HEK293T (cell line): ENCODE measurements at regions not wholly inside any gene's neighbourhood (a gene's known extent, or its start where the extent isn't known, plus 50 kb on each side); places are given as distances from the start of the nearest gene placed in this dataset.

ENCODE experiments used
- CTCF ChIA-PET: fragments of 350-600 bp; formaldehyde crosslinking; extraction: SDS; loops from one replicate; lab custom pipeline; 2021; ENCODE audit warnings: antibody characterized with exemption, inconsistent platforms; lab: Yijun Ruan, JAX
- POLR2A ChIA-PET: fragments of 350-600 bp; formaldehyde crosslinking; extraction: SDS; loops from one replicate; lab custom pipeline; 2020; ENCODE audit warnings: antibody characterized with exemption, inconsistent platforms; lab: Yijun Ruan, JAX
- DNase-seq: peaks from one replicate; pipeline ENCODE4 v3.0.0; 2012; ENCODE audit warnings: mixed read lengths; ENCODE audit errors: extremely low spot score
- ARNT ChIP-seq: fragments of 450-650 bp; IDR thresholded peaks from 2 replicates; pipeline ENCODE4 v1.6.1; 2017; ENCODE audit warnings: mild to moderate bottlenecking
- BHLHE40 ChIP-seq: fragments of 450-650 bp; IDR thresholded peaks from 2 replicates; pipeline ENCODE4 v1.6.1; 2016; ENCODE audit warnings: mild to moderate bottlenecking, moderate library complexity, borderline replicate concordance
- CTBP1 ChIP-seq: fragments of 450-650 bp; IDR thresholded peaks from 2 replicates; pipeline ENCODE4 v1.6.1; 2016; ENCODE audit warnings: borderline replicate concordance
- ELF4 ChIP-seq: fragments of 450-650 bp; IDR thresholded peaks from 2 replicates; pipeline ENCODE4 v1.6.1; 2017; ENCODE audit warnings: antibody characterized with exemption
- FOXA1 ChIP-seq: fragments of 450-650 bp; IDR thresholded peaks from 2 replicates; pipeline ENCODE4 v1.6.1; 2016; ENCODE audit warnings: mild to moderate bottlenecking
- FOXK2 ChIP-seq: fragments of 450-650 bp; IDR thresholded peaks from 2 replicates; pipeline ENCODE4 v1.6.1; 2016; ENCODE audit warnings: mild to moderate bottlenecking
- FOXM1 ChIP-seq: fragments of 450-650 bp; IDR thresholded peaks from 2 replicates; pipeline ENCODE4 v1.6.1; 2017; ENCODE audit warnings: mild to moderate bottlenecking, borderline replicate concordance
- HDGF ChIP-seq: fragments of 450-650 bp; IDR thresholded peaks from 2 replicates; pipeline ENCODE4 v1.6.1; 2017; ENCODE audit warnings: antibody characterized with exemption, borderline replicate concordance
- L3MBTL2 ChIP-seq: fragments of 450-650 bp; conservative IDR thresholded peaks from 2 replicates; pipeline ENCODE4 v1.6.1; 2016; ENCODE audit warnings: mild to moderate bottlenecking
- LEF1 ChIP-seq: fragments of 450-650 bp; IDR thresholded peaks from 2 replicates; pipeline ENCODE4 v1.6.1; 2017; ENCODE audit warnings: mild to moderate bottlenecking, borderline replicate concordance
- NFRKB ChIP-seq: fragments of 450-650 bp; IDR thresholded peaks from 2 replicates; pipeline ENCODE4 v1.6.1; 2016; ENCODE audit warnings: mild to moderate bottlenecking, moderate library complexity
- SP1 ChIP-seq: fragments of 450-650 bp; IDR thresholded peaks from 2 replicates; pipeline ENCODE4 v1.6.1; 2017
- SUZ12 ChIP-seq: fragments of 450-650 bp; IDR thresholded peaks from 2 replicates; pipeline ENCODE4 v1.6.1; 2016; ENCODE audit warnings: mild to moderate bottlenecking
- TARDBP ChIP-seq: fragments of 450-650 bp; IDR thresholded peaks from 2 replicates; pipeline ENCODE4 v1.6.1; 2016
- ZNF384 ChIP-seq: fragments of 450-650 bp; IDR thresholded peaks from 2 replicates; pipeline ENCODE4 v1.6.1; 2016
- TF ChIP-seq, protein P1 (sequence below): fragments of 450-650 bp; IDR thresholded peaks from 2 replicates; pipeline ENCODE4 v1.6.1; 2016

DNA sequence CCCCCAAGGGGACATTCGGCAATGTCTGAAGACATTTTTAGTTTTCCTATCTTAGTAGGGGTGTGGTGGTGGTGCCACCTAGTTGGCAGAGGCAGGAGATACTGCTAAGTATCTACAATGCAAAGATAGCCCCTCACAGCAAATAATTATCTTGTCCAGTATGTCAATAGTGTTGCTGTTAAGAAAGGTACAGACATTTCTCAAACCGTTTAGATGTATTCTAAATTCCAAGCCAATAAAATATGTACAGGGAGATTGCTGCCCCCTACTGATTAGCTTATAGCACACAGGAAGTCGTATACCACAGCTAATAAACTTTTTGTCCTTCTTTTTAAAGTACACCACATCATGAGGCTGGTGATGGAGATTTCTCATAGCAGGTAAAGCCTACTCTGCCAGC lies 260.5 kb downstream of the TMA16 start:
- DNase-seq = no peak
- ChIA-PET CTCF (no interaction called here), POLR2A (no interaction called here)
- TF ChIP-seq FOXK2 (no peak), L3MBTL2 (no peak), SP1 (no peak), CTBP1 (no peak), ARNT (no peak), ELF4 (no peak), FOXA1 (no peak), LEF1 (no peak), SUZ12 (no peak), BHLHE40 (no peak)
- TF ChIP-seq, protein P1, sequence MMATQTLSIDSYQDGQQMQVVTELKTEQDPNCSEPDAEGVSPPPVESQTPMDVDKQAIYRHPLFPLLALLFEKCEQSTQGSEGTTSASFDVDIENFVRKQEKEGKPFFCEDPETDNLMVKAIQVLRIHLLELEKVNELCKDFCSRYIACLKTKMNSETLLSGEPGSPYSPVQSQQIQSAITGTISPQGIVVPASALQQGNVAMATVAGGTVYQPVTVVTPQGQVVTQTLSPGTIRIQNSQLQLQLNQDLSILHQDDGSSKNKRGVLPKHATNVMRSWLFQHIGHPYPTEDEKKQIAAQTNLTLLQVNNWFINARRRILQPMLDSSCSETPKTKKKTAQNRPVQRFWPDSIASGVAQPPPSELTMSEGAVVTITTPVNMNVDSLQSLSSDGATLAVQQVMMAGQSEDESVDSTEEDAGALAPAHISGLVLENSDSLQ = no peak

- no peak for TF ChIP-seq L3MBTL2
- no peak for TF ChIP-seq HDGF
- no peak for TF ChIP-seq FOXM1
- no peak for TF ChIP-seq CTBP1
- TF ChIP-seq FOXK2 = no peak
- TF ChIP-seq TARDBP = no peak
- TF ChIP-seq FOXA1 = no peak
- no peak for TF ChIP-seq SP1
- no peak for TF ChIP-seq LEF1
- no peak for TF ChIP-seq ELF4
- no peak for TF ChIP-seq NFRKB
- no peak for TF ChIP-seq BHLHE40
- TF ChIP-seq ZNF384 = no peak
- no peak for TF ChIP-seq SUZ12
- no peak for TF ChIP-seq ARNT
- TF ChIP-seq, protein P1 = no peak
- ChIA-PET CTCF (no interaction called here), POLR2A (no interaction called here)
- DNase-seq = no peak
Measured at GRCh38 chr4:163757219-163757618, 262.7 kb downstream of the TMA16 start.

GRCh38 chr4:163758032-163758431 lies 263.5 kb downstream of the TMA16 start:
- no peak for DNase-seq
- ChIA-PET POLR2A (no interaction called here), CTCF (no interaction called here)
- no peak for TF ChIP-seq ARNT
- TF ChIP-seq FOXK2 = no peak
- no peak for TF ChIP-seq CTBP1
- TF ChIP-seq ELF4 = no peak
- no peak for TF ChIP-seq ZNF384
- no peak for TF ChIP-seq SP1
- no peak for TF ChIP-seq HDGF
- TF ChIP-seq TARDBP = no peak
- no peak for TF ChIP-seq NFRKB
- TF ChIP-seq FOXA1 = no peak

GRCh38 chr4:163762741-163763140 lies 268.3 kb downstream of the TMA16 start:
- POLR2A ChIA-PET = no interaction called here
- TF ChIP-seq SP1 = no peak
- TF ChIP-seq TARDBP = no peak
- no peak for TF ChIP-seq FOXA1
- TF ChIP-seq, protein P1 = no peak
- TF ChIP-seq FOXK2 = no peak
- no peak for TF ChIP-seq ELF4
- no peak for TF ChIP-seq NFRKB
- no peak for TF ChIP-seq BHLHE40
- TF ChIP-seq FOXM1 = no peak
- TF ChIP-seq ZNF384 = no peak
- TF ChIP-seq SUZ12 = no peak
- no peak for TF ChIP-seq L3MBTL2
- TF ChIP-seq CTBP1 = no peak
- no peak for TF ChIP-seq LEF1
- TF ChIP-seq HDGF = no peak
- TF ChIP-seq ARNT = no peak
- DNase-seq = no peak
- CTCF ChIA-PET = no interaction called here

DNA sequence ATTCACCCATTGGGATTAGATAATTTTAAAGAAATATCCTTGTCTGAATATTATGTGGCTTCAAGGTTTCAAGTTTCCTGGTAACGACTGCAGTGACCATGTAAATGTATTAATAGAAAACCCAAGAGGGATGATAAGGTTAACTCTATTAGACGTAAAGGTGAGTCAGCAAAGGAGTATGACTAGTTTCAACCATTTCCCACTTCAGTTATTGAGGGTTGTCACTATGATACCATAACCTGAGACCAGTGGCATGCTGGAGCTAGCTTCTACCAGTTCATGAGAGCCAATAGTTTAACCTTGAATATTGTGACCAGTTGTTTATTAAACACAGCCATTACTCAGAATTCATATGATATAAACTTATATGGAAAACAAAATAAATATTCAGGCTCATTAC lies 270.1 kb downstream of the TMA16 start:
- POLR2A ChIA-PET = no interaction called here
- TF ChIP-seq CTBP1 = no peak
- TF ChIP-seq HDGF = no peak
- no peak for TF ChIP-seq ZNF384
- no peak for TF ChIP-seq FOXK2
- TF ChIP-seq ELF4 = no peak
- TF ChIP-seq SUZ12 = no peak
- TF ChIP-seq FOXM1 = no peak
- no peak for TF ChIP-seq LEF1
- TF ChIP-seq L3MBTL2 = no peak
- TF ChIP-seq, protein P1 = no peak
- no peak for TF ChIP-seq ARNT
- TF ChIP-seq SP1 = no peak
- TF ChIP-seq NFRKB = no peak
- TF ChIP-seq BHLHE40 = no peak
- TF ChIP-seq TARDBP = no peak
- no peak for TF ChIP-seq FOXA1
- no peak for DNase-seq
- CTCF ChIA-PET = no interaction called here

DNA sequence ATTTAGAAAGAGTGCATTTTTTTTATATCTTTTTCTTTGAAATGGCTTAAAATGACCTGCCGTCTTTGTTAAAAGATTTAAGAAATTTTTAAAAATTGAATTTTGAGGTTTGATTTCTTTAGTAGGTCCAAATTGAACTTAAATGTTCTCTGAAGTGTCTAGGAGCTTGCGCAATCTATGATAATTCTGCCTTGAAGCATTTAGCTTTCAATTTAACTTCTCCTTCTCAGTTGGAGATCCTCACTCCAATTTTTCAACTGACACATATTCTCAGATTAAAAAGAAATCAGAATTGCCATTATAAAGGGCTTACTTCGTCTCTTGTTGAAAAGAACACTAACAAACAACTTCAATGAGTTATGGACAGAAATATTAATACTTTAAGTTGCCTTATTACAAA lies 273.5 kb downstream of the TMA16 start:
- TF ChIP-seq L3MBTL2 = no peak
- TF ChIP-seq, protein P1 = no peak
- TF ChIP-seq NFRKB = no peak
- no peak for TF ChIP-seq FOXA1
- TF ChIP-seq LEF1 = no peak
- no peak for TF ChIP-seq BHLHE40
- TF ChIP-seq ARNT = no peak
- TF ChIP-seq CTBP1 = no peak
- TF ChIP-seq ZNF384 = no peak
- no peak for TF ChIP-seq HDGF
- TF ChIP-seq FOXM1 = no peak
- no peak for TF ChIP-seq ELF4
- TF ChIP-seq TARDBP = no peak
- no peak for TF ChIP-seq SP1
- no peak for TF ChIP-seq FOXK2
- DNase-seq = no peak
- CTCF ChIA-PET = no interaction called here
- POLR2A ChIA-PET = no interaction called here
